HEK293 (cell line): ENCODE measurements at regions not wholly inside any gene's neighbourhood (a gene's known extent, or its start where the extent isn't known, plus 50 kb on each side); places are given as distances from the start of the nearest gene placed in this dataset.

ENCODE experiments used
- CTCF ChIA-PET: fragments of 350-600 bp; formaldehyde crosslinking; extraction: SDS; loops from one replicate; lab custom pipeline; 2021; ENCODE audit warnings: antibody characterized with exemption; lab: Yijun Ruan, JAX
- POLR2A ChIA-PET: fragments of 300-600 bp; formaldehyde crosslinking; extraction: SDS; loops from one replicate; lab custom pipeline; 2020; ENCODE audit warnings: antibody characterized with exemption, inconsistent platforms; lab: Yijun Ruan, JAX
- H3K27ac ChIP-seq: fragments of 200-500 bp; sonication (Bioruptor generic); 2 replicates; pipeline ENCODE4 v1.5.1; 2014; ENCODE audit warnings: low read depth, low read length, control low read depth, inconsistent platforms; ENCODE audit errors: extremely low read depth
- H3K36me3 ChIP-seq, 2 experiments: fragments of 200-500 bp in 1 of 2; sonication (Bioruptor generic) in 1 of 2; 1 replicate in 1 of 2; 2 replicates in 1 of 2; pipeline ENCODE4 v1.5.1; 2014 to 2017; ENCODE audit warnings: inconsistent platforms in 2 of 2, low read length in 2 of 2; ENCODE audit not compliant: control insufficient read depth in 2 of 2, insufficient read depth in 1 of 2
- H3K4me1 ChIP-seq: fragments of 200-500 bp; sonication (Bioruptor generic); 2 replicates; pipeline ENCODE4 v1.5.1; 2014; ENCODE audit warnings: mild to moderate bottlenecking, low read length, inconsistent platforms; ENCODE audit not compliant: control insufficient read depth, insufficient read depth
- H3K4me3 ChIP-seq: 2 replicates; pipeline ENCODE4 v1.5.1; 2011; ENCODE audit warnings: low read depth, mild to moderate bottlenecking, control low read depth, low read length, moderate library complexity
- H3K9me3 ChIP-seq: fragments of 200-500 bp; sonication (Bioruptor generic); 2 replicates; pipeline ENCODE4 v1.5.1; 2014; ENCODE audit warnings: low read depth, low read length, inconsistent platforms; ENCODE audit not compliant: control insufficient read depth, insufficient read depth
- BCL11B ChIP-seq: fragments of 450-650 bp; formaldehyde crosslinking; IDR thresholded peaks from 2 replicates; pipeline ENCODE4 v1.5.1; 2016; ENCODE audit warnings: low read depth, missing biosample characterization, missing genetic modification characterization
- HOXC10 ChIP-seq: sonication (generic); formaldehyde crosslinking; IDR thresholded peaks from 2 replicates; pipeline ENCODE4 v1.8.1; 2023; ENCODE audit warnings: mild to moderate bottlenecking, missing genetic modification reagents
- HOXD13 ChIP-seq: sonication (generic); formaldehyde crosslinking; IDR thresholded peaks from 2 replicates; pipeline ENCODE4 v1.8.0; 2022; ENCODE audit warnings: missing genetic modification reagents, borderline replicate concordance
- SCRT2 ChIP-seq: fragments of 450-650 bp; formaldehyde crosslinking; IDR thresholded peaks from 2 replicates; pipeline ENCODE4 v1.5.1; 2016; ENCODE audit warnings: missing biosample characterization, missing genetic modification characterization
- ZNF2 ChIP-seq: fragments of 450-650 bp; formaldehyde crosslinking; IDR thresholded peaks from 2 replicates; pipeline ENCODE4 v1.5.1; 2016; ENCODE audit warnings: missing biosample characterization, missing genetic modification characterization
- ZNF223 ChIP-seq: fragments of 450-650 bp; formaldehyde crosslinking; IDR thresholded peaks from 2 replicates; pipeline ENCODE4 v1.5.1; 2016; ENCODE audit warnings: missing biosample characterization, missing genetic modification characterization
- ZNF239 ChIP-seq: fragments of 450-650 bp; formaldehyde crosslinking; IDR thresholded peaks from 2 replicates; pipeline ENCODE4 v1.5.1; 2016; ENCODE audit warnings: missing biosample characterization, missing genetic modification characterization
- ZNF274 ChIP-seq, 2 experiments: fragments of 200-500 bp in 1 of 2; fragments of 450-650 bp in 1 of 2; sonication (Bioruptor generic) in 1 of 2; formaldehyde crosslinking in 1 of 2; IDR thresholded peaks; 2 replicates each; pipeline versions ENCODE4 v1.5.1 to v1.6.1; 2014 to 2016; ENCODE audit warnings: borderline replicate concordance in 1 of 2, inconsistent platforms in 1 of 2, low read length in 1 of 2, missing biosample characterization in 1 of 2, missing genetic modification characterization in 1 of 2
- ZNF423 ChIP-seq: fragments of 450-650 bp; formaldehyde crosslinking; IDR thresholded peaks from 2 replicates; pipeline ENCODE4 v1.5.1; 2016; ENCODE audit warnings: missing biosample characterization, missing genetic modification characterization
- ZNF548 ChIP-seq: fragments of 450-650 bp; formaldehyde crosslinking; IDR thresholded peaks from 2 replicates; pipeline ENCODE4 v1.5.1; 2016; ENCODE audit warnings: missing biosample characterization, missing genetic modification characterization
- ZNF549 ChIP-seq: fragments of 450-650 bp; IDR thresholded peaks from 2 replicates; pipeline ENCODE4 v1.5.1; 2018; ENCODE audit warnings: missing biosample characterization, missing genetic modification characterization, mild to moderate bottlenecking, inconsistent platforms, moderate library complexity
- ZNF792 ChIP-seq: fragments of 450-650 bp; formaldehyde crosslinking; IDR thresholded peaks from 2 replicates; pipeline ENCODE4 v1.5.1; 2016; ENCODE audit warnings: missing biosample characterization, missing genetic modification characterization
- TF ChIP-seq, protein P1 (sequence below): fragments of 450-650 bp; formaldehyde crosslinking; IDR thresholded peaks from 2 replicates; pipeline ENCODE4 v1.5.1; 2016; ENCODE audit warnings: missing biosample characterization, missing genetic modification characterization
- TF ChIP-seq, protein P2 (sequence below): fragments of 450-650 bp; formaldehyde crosslinking; IDR thresholded peaks from 2 replicates; pipeline ENCODE4 v1.5.1; 2016; ENCODE audit warnings: missing biosample characterization, missing genetic modification characterization
- TF ChIP-seq, protein P3 (sequence below): fragments of 450-650 bp; formaldehyde crosslinking; IDR thresholded peaks from 2 replicates; pipeline ENCODE4 v1.5.1; 2016; ENCODE audit warnings: missing biosample characterization, missing genetic modification characterization
- TF ChIP-seq, protein P4 (sequence below): fragments of 450-650 bp; formaldehyde crosslinking; IDR thresholded peaks from 2 replicates; pipeline ENCODE4 v1.5.0; 2017; ENCODE audit warnings: missing biosample characterization, missing genetic modification characterization, borderline replicate concordance

DNA sequence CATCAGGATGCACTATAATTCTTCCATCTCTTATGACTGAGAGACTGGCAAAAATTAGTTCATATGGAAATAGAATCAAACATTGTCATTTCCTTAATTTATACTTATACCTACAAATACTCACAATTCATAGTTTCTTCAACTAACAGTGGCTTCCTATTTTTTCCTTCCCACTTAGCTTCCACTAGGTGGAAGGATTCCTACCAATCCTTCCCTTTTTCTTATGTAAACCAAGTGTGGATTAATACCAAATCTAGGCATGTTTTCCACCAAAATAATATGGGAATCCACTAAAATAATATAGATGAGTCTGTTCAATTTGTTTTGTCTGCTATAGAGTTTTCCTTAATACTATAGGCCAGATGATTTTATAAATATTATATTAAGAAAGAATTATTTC, 1537.1 kb downstream of the PLA2G4A start:
- TF ChIP-seq SCRT2 (tag by site-specific recombination) (no peak), ZNF223 (tag by site-specific recombination) (no peak), ZNF549 (tag by site-specific recombination) (no peak), BCL11B (tag by site-specific recombination) (no peak), ZNF274 (IDR thresholded peaks at IDR 0.05; ENCODE audit: low read length) (no peak), ZNF274 (tag by site-specific recombination; IDR thresholded peaks at IDR 0.05; ENCODE audit: borderline replicate concordance) (no peak), HOXC10 (no peak)
- TF ChIP-seq, all 188 proteins: peak for 0
- Histone ChIP-seq H3K4me1 (no peaks in the 10 kb centered on the region), H3K27ac (no peak overlapping the region), H3K4me3 (no peak overlapping the region), H3K9me3 (no peaks in the 10 kb centered on the region), H3K36me3 (no peaks in the 10 kb centered on the region)
- ChIA-PET POLR2A (no interaction called here), CTCF (no interaction called here)

DNA sequence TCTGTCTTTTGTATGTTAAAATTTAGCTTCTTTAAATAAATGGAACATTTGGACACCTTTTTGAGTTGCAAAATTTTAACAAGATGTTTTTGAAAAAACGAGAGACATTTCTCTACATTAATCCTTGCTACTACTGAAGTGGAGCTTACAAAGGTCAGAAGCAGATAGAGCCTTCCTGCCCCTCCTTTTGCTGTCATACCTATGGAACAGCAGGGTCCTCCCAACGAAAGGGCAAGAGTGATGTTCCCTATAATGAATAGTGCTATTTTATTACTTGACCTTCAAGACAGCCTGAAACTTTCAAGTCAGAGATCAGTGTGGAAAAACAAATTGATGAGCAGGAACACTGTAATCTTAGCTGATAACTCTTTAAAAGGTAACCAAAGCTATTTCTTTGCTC, 1538.9 kb downstream of the PLA2G4A start:
- ChIA-PET CTCF (interaction anchor here (0.9 kb wide), 1 partner anchor 9 kb away, joined by 3 read pairs; no protein-coding TSS in a partner anchor), POLR2A (no interaction called here)
- H3K4me1 ChIP-seq: no peaks in the 10 kb centered on the region
- no peak overlapping the region for H3K27ac ChIP-seq
- H3K9me3 ChIP-seq: no peaks in the 10 kb centered on the region
- H3K36me3 ChIP-seq: no peaks in the 10 kb centered on the region
- TF ChIP-seq ZNF423 (no peak), ZNF239 (tag by site-specific recombination) (no peak)
- TF ChIP-seq, all 188 proteins: peak for 0
- H3K4me3 ChIP-seq: no peak overlapping the region

DNA sequence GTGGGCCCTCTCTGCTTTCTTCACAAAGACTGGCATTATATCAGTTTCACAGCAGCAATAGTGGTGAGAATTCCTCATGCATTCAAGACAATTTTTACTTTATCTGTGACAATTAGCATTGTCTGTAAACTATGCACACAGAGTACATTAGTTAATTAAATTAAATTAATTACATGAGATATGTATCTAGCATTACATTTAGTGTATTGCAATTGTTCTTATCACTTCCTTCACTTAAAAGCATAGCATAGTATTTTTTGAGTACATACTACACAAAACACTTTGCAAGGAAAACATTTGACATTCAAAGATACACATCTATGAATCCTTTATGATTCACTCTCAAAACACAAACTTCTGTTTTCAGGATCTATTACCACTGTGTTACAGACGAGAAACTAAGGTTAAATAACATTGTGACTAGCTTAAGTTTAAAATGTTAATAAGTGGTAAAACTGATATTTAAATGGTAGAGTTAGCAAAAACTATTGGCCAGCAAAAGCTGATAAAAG, 1542.6 kb downstream of the PLA2G4A start:
- Histone ChIP-seq H3K27ac (no peak overlapping the region), H3K9me3 (no peaks in the 10 kb centered on the region), H3K4me1 (no peaks in the 10 kb centered on the region), H3K4me3 (no peak overlapping the region), H3K36me3 (no peaks in the 10 kb centered on the region)
- TF ChIP-seq, protein P1, sequence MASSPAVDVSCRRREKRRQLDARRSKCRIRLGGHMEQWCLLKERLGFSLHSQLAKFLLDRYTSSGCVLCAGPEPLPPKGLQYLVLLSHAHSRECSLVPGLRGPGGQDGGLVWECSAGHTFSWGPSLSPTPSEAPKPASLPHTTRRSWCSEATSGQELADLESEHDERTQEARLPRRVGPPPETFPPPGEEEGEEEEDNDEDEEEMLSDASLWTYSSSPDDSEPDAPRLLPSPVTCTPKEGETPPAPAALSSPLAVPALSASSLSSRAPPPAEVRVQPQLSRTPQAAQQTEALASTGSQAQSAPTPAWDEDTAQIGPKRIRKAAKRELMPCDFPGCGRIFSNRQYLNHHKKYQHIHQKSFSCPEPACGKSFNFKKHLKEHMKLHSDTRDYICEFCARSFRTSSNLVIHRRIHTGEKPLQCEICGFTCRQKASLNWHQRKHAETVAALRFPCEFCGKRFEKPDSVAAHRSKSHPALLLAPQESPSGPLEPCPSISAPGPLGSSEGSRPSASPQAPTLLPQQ: no peak
- TF ChIP-seq ZNF423 (no peak), ZNF792 (tag by site-specific recombination) (no peak), ZNF2 (tag by site-specific recombination) (no peak), ZNF548 (tag by site-specific recombination) (no peak), HOXD13 (no peak)
- TF ChIP-seq, protein P2, sequence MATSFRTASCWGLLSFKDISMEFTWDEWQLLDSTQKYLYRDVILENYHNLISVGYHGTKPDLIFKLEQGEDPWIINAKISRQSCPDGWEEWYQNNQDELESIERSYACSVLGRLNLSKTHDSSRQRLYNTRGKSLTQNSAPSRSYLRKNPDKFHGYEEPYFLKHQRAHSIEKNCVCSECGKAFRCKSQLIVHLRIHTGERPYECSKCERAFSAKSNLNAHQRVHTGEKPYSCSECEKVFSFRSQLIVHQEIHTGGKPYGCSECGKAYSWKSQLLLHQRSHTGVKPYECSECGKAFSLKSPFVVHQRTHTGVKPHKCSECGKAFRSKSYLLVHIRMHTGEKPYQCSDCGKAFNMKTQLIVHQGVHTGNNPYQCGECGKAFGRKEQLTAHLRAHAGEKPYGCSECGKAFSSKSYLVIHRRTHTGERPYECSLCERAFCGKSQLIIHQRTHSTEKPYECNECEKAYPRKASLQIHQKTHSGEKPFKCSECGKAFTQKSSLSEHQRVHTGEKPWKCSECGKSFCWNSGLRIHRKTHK (tag by site-specific recombination): no peak
- TF ChIP-seq, protein P3, sequence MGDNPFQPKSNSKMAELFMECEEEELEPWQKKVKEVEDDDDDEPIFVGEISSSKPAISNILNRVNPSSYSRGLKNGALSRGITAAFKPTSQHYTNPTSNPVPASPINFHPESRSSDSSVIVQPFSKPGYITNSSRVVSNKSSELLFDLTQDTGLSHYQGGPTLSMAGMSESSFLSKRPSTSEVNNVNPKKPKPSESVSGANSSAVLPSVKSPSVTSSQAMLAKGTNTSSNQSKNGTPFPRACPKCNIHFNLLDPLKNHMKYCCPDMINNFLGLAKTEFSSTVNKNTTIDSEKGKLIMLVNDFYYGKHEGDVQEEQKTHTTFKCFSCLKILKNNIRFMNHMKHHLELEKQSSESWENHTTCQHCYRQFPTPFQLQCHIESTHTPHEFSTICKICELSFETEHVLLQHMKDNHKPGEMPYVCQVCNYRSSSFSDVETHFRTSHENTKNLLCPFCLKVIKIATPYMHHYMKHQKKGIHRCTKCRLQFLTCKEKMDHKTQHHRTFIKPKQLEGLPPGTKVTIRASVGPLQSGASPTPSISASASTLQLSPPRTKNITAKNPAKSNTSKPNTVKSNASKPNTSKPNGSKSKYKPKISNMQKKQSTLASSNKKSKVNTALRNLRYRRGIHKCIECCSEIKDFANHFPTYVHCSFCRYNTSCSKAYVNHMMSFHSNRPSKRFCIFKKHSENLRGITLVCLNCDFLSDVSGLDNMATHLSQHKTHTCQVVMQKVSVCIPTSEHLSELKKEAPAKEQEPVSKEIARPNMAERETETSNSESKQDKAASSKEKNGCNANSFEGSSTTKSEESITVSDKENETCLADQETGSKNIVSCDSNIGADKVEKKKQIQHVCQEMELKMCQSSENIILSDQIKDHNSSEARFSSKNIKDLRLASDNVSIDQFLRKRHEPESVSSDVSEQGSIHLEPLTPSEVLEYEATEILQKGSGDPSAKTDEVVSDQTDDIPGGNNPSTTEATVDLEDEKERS (tag by site-specific recombination): no peak
- TF ChIP-seq, protein P4, sequence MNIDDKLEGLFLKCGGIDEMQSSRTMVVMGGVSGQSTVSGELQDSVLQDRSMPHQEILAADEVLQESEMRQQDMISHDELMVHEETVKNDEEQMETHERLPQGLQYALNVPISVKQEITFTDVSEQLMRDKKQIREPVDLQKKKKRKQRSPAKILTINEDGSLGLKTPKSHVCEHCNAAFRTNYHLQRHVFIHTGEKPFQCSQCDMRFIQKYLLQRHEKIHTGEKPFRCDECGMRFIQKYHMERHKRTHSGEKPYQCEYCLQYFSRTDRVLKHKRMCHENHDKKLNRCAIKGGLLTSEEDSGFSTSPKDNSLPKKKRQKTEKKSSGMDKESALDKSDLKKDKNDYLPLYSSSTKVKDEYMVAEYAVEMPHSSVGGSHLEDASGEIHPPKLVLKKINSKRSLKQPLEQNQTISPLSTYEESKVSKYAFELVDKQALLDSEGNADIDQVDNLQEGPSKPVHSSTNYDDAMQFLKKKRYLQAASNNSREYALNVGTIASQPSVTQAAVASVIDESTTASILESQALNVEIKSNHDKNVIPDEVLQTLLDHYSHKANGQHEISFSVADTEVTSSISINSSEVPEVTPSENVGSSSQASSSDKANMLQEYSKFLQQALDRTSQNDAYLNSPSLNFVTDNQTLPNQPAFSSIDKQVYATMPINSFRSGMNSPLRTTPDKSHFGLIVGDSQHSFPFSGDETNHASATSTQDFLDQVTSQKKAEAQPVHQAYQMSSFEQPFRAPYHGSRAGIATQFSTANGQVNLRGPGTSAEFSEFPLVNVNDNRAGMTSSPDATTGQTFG (tag by site-specific recombination): no peak
- ChIA-PET CTCF (no interaction called here), POLR2A (no interaction called here)
